ENCODE measurements at regions not wholly inside any gene's neighbourhood (a gene's known extent, or its start where the extent isn't known, plus 50 kb on each side); places are given as distances from the start of the nearest gene placed in this dataset.

DNA sequence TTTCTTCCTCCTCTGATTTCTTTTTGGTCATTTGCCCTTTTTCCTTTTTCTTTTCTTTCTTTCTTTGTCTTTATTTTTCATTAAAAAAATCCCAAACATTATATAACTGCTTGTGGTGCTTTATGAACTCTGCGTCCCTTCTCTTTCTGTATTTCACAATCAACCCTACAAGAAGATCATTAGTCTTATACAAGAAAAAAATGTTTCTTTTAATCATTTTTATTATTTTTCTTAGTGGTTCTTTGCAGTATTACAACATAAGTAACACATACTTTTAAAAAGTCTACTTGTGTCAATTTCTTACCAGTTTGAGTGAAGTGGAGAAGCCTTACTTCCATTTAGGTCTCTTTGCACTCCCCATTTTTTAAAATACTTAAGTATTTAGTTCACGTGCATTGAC, 212.7 kb upstream of the SMC2 start:
- no peak overlapping the region for H3K4me3 ChIP-seq (replicated peaks in 1 of 2; ENCODE audit: low read depth in 2 of 2, low read length in 2 of 2)
- TF ChIP-seq, protein P1, sequence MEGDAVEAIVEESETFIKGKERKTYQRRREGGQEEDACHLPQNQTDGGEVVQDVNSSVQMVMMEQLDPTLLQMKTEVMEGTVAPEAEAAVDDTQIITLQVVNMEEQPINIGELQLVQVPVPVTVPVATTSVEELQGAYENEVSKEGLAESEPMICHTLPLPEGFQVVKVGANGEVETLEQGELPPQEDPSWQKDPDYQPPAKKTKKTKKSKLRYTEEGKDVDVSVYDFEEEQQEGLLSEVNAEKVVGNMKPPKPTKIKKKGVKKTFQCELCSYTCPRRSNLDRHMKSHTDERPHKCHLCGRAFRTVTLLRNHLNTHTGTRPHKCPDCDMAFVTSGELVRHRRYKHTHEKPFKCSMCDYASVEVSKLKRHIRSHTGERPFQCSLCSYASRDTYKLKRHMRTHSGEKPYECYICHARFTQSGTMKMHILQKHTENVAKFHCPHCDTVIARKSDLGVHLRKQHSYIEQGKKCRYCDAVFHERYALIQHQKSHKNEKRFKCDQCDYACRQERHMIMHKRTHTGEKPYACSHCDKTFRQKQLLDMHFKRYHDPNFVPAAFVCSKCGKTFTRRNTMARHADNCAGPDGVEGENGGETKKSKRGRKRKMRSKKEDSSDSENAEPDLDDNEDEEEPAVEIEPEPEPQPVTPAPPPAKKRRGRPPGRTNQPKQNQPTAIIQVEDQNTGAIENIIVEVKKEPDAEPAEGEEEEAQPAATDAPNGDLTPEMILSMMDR (IDR thresholded peaks at IDR 0.05; ENCODE audit: low read depth, low read length), result no peak
- DNase-seq (ENCODE audit: low read depth in 2 of 2), result no peak

DNA sequence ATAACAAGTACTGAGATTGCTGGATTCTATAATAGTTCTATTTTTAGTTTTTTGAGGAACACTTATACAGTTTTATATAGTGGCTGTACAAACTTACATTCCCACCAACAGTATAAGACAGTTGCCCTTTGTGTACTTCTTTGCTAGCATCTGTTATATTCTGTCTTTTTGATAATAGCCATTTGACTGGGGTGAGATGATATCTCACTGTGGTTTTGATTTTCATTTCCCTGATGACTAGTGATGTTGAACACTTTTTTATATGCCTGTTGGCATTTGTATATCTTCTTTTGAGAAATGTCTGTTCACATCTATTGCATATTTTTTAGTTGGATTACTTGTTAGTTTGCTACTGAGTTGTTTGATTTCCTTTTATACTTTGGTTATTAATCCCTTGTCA, 204.1 kb upstream of the SMC2 start:
- no peak overlapping the region for H3K4me3 ChIP-seq (replicated peaks in 1 of 2; ENCODE audit: low read depth in 2 of 2, low read length in 2 of 2)
- TF ChIP-seq, protein P1 (IDR thresholded peaks at IDR 0.05; ENCODE audit: low read depth, low read length), result no peak
- no peak for DNase-seq (ENCODE audit: low read depth in 2 of 2)

DNA sequence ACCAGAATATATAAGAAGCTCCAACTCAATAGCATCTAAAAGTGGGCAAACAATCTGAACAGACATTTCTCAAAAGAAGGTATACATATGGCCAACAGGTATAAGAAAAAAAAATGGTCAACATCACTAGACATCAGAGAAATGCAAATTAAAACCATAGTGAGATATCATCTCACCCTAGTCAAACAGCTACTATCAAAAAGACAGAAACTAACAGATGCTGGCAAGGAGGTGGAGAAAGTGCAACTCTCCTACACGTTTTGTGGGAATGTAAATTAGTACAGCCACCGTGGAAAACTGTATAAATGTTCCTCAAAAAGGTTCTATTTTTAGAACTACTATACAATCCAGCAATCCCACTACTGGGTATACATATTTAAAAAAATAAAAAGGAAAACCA, 199.9 kb upstream of the SMC2 start:
- DNase-seq (ENCODE audit: low read depth in 2 of 2), result no peak
- TF ChIP-seq, protein P1 (IDR thresholded peaks at IDR 0.05; ENCODE audit: low read depth, low read length), result no peak
- no peak overlapping the region for H3K4me3 ChIP-seq (replicated peaks in 1 of 2; ENCODE audit: low read depth in 2 of 2, low read length in 2 of 2)

DNA sequence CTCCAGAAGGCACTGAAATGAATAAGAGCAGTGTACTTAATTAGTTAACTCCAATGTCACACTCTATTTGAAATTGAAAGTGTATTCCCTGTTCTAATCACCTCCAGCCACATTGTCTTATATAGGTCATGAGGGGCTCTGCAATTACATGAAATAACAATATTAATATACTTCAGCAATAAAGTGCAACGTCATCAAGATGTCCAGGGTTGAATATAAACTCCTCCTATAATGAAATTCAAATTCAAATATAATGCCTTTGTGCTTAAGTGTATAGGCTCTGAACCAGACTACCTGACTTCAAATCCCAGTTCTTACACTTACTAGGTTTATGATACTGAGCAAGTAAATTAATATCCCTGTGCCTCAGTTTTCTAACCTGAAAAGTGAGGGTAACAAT, 195.6 kb upstream of the SMC2 start:
- H3K4me3 ChIP-seq (replicated peaks in 1 of 2; ENCODE audit: low read depth in 2 of 2, low read length in 2 of 2), result no peak overlapping the region
- TF ChIP-seq, protein P1 (IDR thresholded peaks at IDR 0.05; ENCODE audit: low read depth, low read length), result no peak
- DNase-seq (ENCODE audit: low read depth in 2 of 2), result no peak

DNA sequence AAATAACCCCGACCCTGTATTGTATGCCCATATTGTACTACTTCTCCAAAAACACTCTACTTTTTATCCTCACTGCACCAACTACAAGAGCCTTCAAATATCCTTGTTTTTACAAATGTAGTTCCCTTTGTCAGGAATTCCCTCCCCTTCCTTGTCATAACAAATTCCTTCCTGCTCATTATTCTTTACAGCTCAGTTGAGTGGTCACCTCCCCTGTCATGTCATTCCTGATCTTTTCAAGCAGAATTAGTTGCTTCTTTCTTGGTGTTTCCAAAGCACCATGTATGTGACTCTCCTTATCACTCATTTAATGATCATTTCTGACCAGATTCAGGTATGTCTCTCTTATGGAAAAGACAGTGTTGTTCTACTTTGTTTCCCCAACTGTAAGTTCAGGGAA, 194.2 kb upstream of the SMC2 start:
- no peak for DNase-seq (ENCODE audit: low read depth in 2 of 2)
- TF ChIP-seq, protein P1 (IDR thresholded peaks at IDR 0.05; ENCODE audit: low read depth, low read length), result no peak
- no peak overlapping the region for H3K4me3 ChIP-seq (replicated peaks in 1 of 2; ENCODE audit: low read depth in 2 of 2, low read length in 2 of 2)

DNA sequence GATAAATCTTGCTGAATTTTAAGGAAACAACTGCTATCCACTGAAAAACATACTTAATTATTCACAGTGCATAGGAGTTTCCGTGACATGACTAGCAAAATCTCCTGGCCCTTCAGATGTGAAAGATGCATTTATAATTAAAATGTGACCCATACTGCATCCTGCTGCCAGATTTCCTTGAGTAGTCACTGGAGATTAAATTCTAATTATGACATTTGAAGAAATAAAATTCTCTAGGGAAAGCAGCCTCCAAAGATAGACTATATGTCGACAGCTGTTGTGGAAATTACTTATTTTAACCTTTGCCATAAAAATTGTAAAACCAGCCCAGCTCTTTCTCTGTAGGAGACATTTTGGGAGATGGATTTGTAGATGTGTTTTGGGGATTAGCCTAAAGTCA, 193.6 kb upstream of the SMC2 start:
- no peak for DNase-seq (ENCODE audit: low read depth in 2 of 2)
- H3K4me3 ChIP-seq (replicated peaks in 1 of 2; ENCODE audit: low read depth in 2 of 2, low read length in 2 of 2), result no peak overlapping the region
- TF ChIP-seq, protein P1 (IDR thresholded peaks at IDR 0.05; ENCODE audit: low read depth, low read length), result no peak

DNA sequence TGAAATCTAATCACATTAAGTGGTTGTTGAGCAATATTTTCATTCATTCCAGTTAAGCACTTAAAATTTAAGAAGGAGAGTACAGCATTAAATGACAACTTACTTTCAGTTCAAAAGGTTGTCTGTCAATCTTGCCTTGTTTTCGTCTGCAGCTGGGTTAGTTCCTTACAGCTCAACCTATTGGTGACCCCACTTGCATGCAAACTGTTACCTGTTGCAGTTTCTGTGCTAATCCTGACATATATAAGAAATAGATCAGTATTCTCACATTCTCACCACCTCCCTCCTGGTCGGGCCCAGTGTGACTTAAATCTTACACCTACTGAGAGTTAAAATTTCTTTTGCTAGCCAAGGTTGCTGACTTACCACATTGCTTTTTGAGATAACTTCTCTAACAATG, 191.8 kb upstream of the SMC2 start:
- TF ChIP-seq, protein P1 (IDR thresholded peaks at IDR 0.05; ENCODE audit: low read depth, low read length), result no peak
- DNase-seq (ENCODE audit: low read depth in 2 of 2), result no peak
- no peak overlapping the region for H3K4me3 ChIP-seq (replicated peaks in 1 of 2; ENCODE audit: low read depth in 2 of 2, low read length in 2 of 2)
